ENCODE measurements at regions not wholly inside any gene's neighbourhood (a gene's known extent, or its start where the extent isn't known, plus 50 kb on each side); places are given as distances from the start of the nearest gene placed in this dataset.

DNA sequence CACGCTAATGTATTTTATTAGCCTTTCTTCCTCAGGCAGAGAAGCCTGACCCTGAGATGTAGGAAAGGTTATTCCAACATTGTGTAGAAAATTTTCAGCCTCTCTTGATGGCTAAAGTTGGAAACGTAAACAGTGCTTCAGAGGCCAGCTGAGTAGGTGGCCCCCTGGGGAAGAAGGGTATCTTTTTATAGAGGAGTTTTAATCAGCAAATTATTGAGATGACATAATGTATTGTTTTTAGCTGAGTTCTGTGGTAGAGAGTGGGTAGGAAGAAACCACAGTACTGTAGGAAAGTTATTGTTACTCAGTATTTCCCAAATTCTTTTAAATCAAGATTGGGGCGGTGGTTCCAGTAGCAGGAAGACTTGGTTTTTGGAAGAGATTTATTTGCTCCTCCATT, 268.8 kb downstream of the DLEU7 start:
- Histone ChIP-seq H3K4me1 (ENCODE audit: control insufficient read depth in 2 of 2, insufficient read depth in 2 of 2, low read length in 2 of 2) (no peaks in the 10 kb centered on the region), H3K9me3 (ENCODE audit: control insufficient read depth in 2 of 3, low read length in 3 of 3) (no peaks in the 10 kb centered on the region), H3K36me3 (ENCODE audit: control insufficient read depth in 2 of 3, insufficient read depth in 3 of 3, low read length in 3 of 3) (no peaks in the 10 kb centered on the region), H3K27me3 (ENCODE audit: control insufficient read depth in 2 of 2, insufficient read depth in 2 of 2, low read length in 2 of 2) (no peaks in the 10 kb centered on the region), H3K27ac (ENCODE audit: low read depth, low read length) (no peak overlapping the region), H3K4me3 (ENCODE audit: low read length) (no peak overlapping the region)
- CTCF ChIA-PET = no interaction called here
- ATAC-seq (no peak), DNase-seq (no peak)
- Mint-ChIP-seq H3K4me1 (no peaks in the 10 kb centered on the region), H3K27me3 (peaks cover 2 to 19% (median 6%) of the 10 kb centered on the region in 5 donors), H3K4me3 (no peak overlapping the region), H3K27ac (no peak overlapping the region), H3K36me3 (peaks cover 0 to 4% (median 0%) of the 10 kb centered on the region in 5 donors), H3K9me3 (peaks cover 0 to 17% (median 3%) of the 10 kb centered on the region in 11 donors)
- intact Hi-C loops (cut with micrococcal nuclease) = no loop called here
- POLR2A ChIA-PET = no interaction called here

- no peak for DNase-seq
- ChIA-PET CTCF (no interaction called here), POLR2A (no interaction called here)
- peaks cover 0 to 17% (median 6%) of the 10 kb centered on the region in 5 donors for H3K27me3 Mint-ChIP-seq
- peaks cover 0 to 4% (median 0%) of the 10 kb centered on the region in 5 donors for H3K36me3 Mint-ChIP-seq
- Histone ChIP-seq H3K4me1 (ENCODE audit: control insufficient read depth in 2 of 2, insufficient read depth in 2 of 2, low read length in 2 of 2) (no peaks in the 10 kb centered on the region), H3K9me3 (ENCODE audit: control insufficient read depth in 2 of 3, low read length in 3 of 3) (no peaks in the 10 kb centered on the region), H3K27me3 (ENCODE audit: control insufficient read depth in 2 of 2, insufficient read depth in 2 of 2, low read length in 2 of 2) (no peaks in the 10 kb centered on the region), H3K4me3 (ENCODE audit: low read length) (no peak overlapping the region), H3K27ac (ENCODE audit: low read depth, low read length) (no peak overlapping the region), H3K36me3 (ENCODE audit: control insufficient read depth in 2 of 3, insufficient read depth in 3 of 3, low read length in 3 of 3) (no peaks in the 10 kb centered on the region)
- peaks cover 0 to 17% (median 3%) of the 10 kb centered on the region in 11 donors for H3K9me3 Mint-ChIP-seq
- intact Hi-C loops (cut with micrococcal nuclease) = no loop called here
- H3K27ac Mint-ChIP-seq = no peak overlapping the region
- no peak overlapping the region for H3K4me3 Mint-ChIP-seq
- H3K4me1 Mint-ChIP-seq = no peaks in the 10 kb centered on the region
- no peak for ATAC-seq
Observed at GRCh38 chr13:50575138-50575537, 268.4 kb downstream of the DLEU7 start.

DNA sequence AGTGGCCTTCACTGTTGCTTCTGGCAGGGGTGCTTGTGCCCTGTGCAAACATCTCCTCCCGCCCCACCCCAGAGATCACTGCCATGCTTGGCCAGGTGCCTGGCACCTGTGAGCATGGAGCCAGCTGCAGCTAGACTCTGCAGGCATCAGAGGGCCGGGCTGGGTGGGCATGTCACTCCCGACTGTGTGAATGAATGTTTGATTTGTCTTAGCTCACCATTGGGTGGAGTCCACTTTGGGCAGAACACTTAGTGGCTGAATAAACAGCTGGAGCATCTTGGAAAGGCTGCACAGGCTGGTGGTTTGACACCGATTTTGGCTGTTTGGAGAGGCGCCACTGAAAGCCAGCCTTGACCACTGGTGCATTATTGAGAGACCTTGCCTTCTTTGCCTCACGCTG, 267.3 kb downstream of the DLEU7 start:
- Histone ChIP-seq H3K9me3 (ENCODE audit: control insufficient read depth in 2 of 3, low read length in 3 of 3) (no peaks in the 10 kb centered on the region), H3K27ac (ENCODE audit: low read depth, low read length) (no peak overlapping the region), H3K27me3 (ENCODE audit: control insufficient read depth in 2 of 2, insufficient read depth in 2 of 2, low read length in 2 of 2) (no peaks in the 10 kb centered on the region), H3K4me3 (ENCODE audit: low read length) (no peak overlapping the region), H3K36me3 (ENCODE audit: control insufficient read depth in 2 of 3, insufficient read depth in 3 of 3, low read length in 3 of 3) (no peaks in the 10 kb centered on the region), H3K4me1 (ENCODE audit: control insufficient read depth in 2 of 2, insufficient read depth in 2 of 2, low read length in 2 of 2) (no peaks in the 10 kb centered on the region)
- no peaks in the 10 kb centered on the region for H3K36me3 Mint-ChIP-seq
- POLR2A ChIA-PET = no interaction called here
- H3K4me3 Mint-ChIP-seq = no peak overlapping the region
- H3K27me3 Mint-ChIP-seq = peaks cover 0 to 15% (median 5%) of the 10 kb centered on the region in 5 donors
- CTCF ChIA-PET = no interaction called here
- H3K4me1 Mint-ChIP-seq = no peaks in the 10 kb centered on the region
- intact Hi-C loops (cut with micrococcal nuclease) = no loop called here
- no peak for DNase-seq
- ATAC-seq = no peak
- peaks cover 0 to 9% (median 3%) of the 10 kb centered on the region in 11 donors for H3K9me3 Mint-ChIP-seq
- H3K27ac Mint-ChIP-seq = no peak overlapping the region

- Histone ChIP-seq H3K4me1 (ENCODE audit: control insufficient read depth in 2 of 2, insufficient read depth in 2 of 2, low read length in 2 of 2) (no peaks in the 10 kb centered on the region), H3K36me3 (ENCODE audit: control insufficient read depth in 2 of 3, insufficient read depth in 3 of 3, low read length in 3 of 3) (no peaks in the 10 kb centered on the region), H3K27me3 (ENCODE audit: control insufficient read depth in 2 of 2, insufficient read depth in 2 of 2, low read length in 2 of 2) (no peaks in the 10 kb centered on the region), H3K9me3 (ENCODE audit: control insufficient read depth in 2 of 3, low read length in 3 of 3) (no peaks in the 10 kb centered on the region), H3K27ac (ENCODE audit: low read depth, low read length) (no peak overlapping the region), H3K4me3 (ENCODE audit: low read length) (no peak overlapping the region)
- H3K27ac Mint-ChIP-seq = no peak overlapping the region
- H3K4me1 Mint-ChIP-seq = peaks cover 0 to 4% (median 0%) of the 10 kb centered on the region in 7 donors
- peaks cover 0 to 6% (median 0%) of the 10 kb centered on the region in 5 donors for H3K27me3 Mint-ChIP-seq
- no peak for ATAC-seq
- H3K9me3 Mint-ChIP-seq = peaks cover 0 to 7% (median 0%) of the 10 kb centered on the region in 11 donors
- CTCF ChIA-PET = no interaction called here
- intact Hi-C loops (cut with micrococcal nuclease) = no loop called here
- H3K36me3 Mint-ChIP-seq = no peaks in the 10 kb centered on the region
- POLR2A ChIA-PET = no interaction called here
- no peak overlapping the region for H3K4me3 Mint-ChIP-seq
- no peak for DNase-seq
Observed at GRCh38 chr13:50577806-50578205, 265.7 kb downstream of the DLEU7 start.

GRCh38 chr13:50580684-50581305, 262.7 kb downstream of the DLEU7 start:
- Histone ChIP-seq H3K4me1 (ENCODE audit: control insufficient read depth in 2 of 2, insufficient read depth in 2 of 2, low read length in 2 of 2) (no peaks in the 10 kb centered on the region), H3K27me3 (ENCODE audit: control insufficient read depth in 2 of 2, insufficient read depth in 2 of 2, low read length in 2 of 2) (no peaks in the 10 kb centered on the region), H3K27ac (ENCODE audit: low read depth, low read length) (no peak overlapping the region), H3K36me3 (ENCODE audit: control insufficient read depth in 2 of 3, insufficient read depth in 3 of 3, low read length in 3 of 3) (no peaks in the 10 kb centered on the region), H3K4me3 (ENCODE audit: low read length) (no peak overlapping the region), H3K9me3 (ENCODE audit: control insufficient read depth in 2 of 3, low read length in 3 of 3) (no peaks in the 10 kb centered on the region)
- CTCF ChIA-PET = no interaction called here
- POLR2A ChIA-PET = no interaction called here
- intact Hi-C loops (cut with micrococcal nuclease) = no loop called here
- H3K27me3 Mint-ChIP-seq = peaks cover 0 to 4% (median 0%) of the 10 kb centered on the region in 5 donors
- H3K4me1 Mint-ChIP-seq = peaks cover 0 to 4% (median 0%) of the 10 kb centered on the region in 7 donors
- H3K36me3 Mint-ChIP-seq = no peaks in the 10 kb centered on the region
- DNase-seq (no peak), ATAC-seq (no peak)
- H3K9me3 Mint-ChIP-seq = no peaks in the 10 kb centered on the region
- no peak overlapping the region for H3K27ac Mint-ChIP-seq
- no peak overlapping the region for H3K4me3 Mint-ChIP-seq

GRCh38 chr13:50581586-50582196, 261.8 kb downstream of the DLEU7 start:
- Mint-ChIP-seq H3K36me3 (no peaks in the 10 kb centered on the region), H3K4me1 (peaks cover 0 to 4% (median 0%) of the 10 kb centered on the region in 7 donors), H3K4me3 (no peak overlapping the region), H3K9me3 (no peaks in the 10 kb centered on the region), H3K27ac (peak overlapping the region in 1 of 9 donors; percentile 39), H3K27me3 (peaks cover 0 to 2% (median 0%) of the 10 kb centered on the region in 5 donors)
- Histone ChIP-seq H3K27ac (ENCODE audit: low read depth, low read length) (no peak overlapping the region), H3K4me3 (ENCODE audit: low read length) (no peak overlapping the region), H3K27me3 (ENCODE audit: control insufficient read depth in 2 of 2, insufficient read depth in 2 of 2, low read length in 2 of 2) (no peaks in the 10 kb centered on the region), H3K9me3 (ENCODE audit: control insufficient read depth in 2 of 3, low read length in 3 of 3) (no peaks in the 10 kb centered on the region), H3K4me1 (ENCODE audit: control insufficient read depth in 2 of 2, insufficient read depth in 2 of 2, low read length in 2 of 2) (no peaks in the 10 kb centered on the region), H3K36me3 (ENCODE audit: control insufficient read depth in 2 of 3, insufficient read depth in 3 of 3, low read length in 3 of 3) (no peaks in the 10 kb centered on the region)
- no peak for ATAC-seq
- no peak for DNase-seq
- intact Hi-C loops (cut with micrococcal nuclease) = no loop called here
- CTCF ChIA-PET = no interaction called here
- POLR2A ChIA-PET = no interaction called here

Data from naive thymus-derived CD4-positive, alpha-beta T cell (primary cell).